NT2/D1 (cell line): ENCODE measurements at regions not wholly inside any gene's neighbourhood (a gene's known extent, or its start where the extent isn't known, plus 50 kb on each side); places are given as distances from the start of the nearest gene placed in this dataset.

Experiments
- SUZ12 ChIP-seq: IDR thresholded peaks from 2 replicates; pipeline ENCODE4 v1.6.1; 2011; ENCODE audit not compliant: insufficient read length, insufficient read depth; ENCODE audit errors: extremely low read depth
- YY1 ChIP-seq: IDR thresholded peaks from 2 replicates; pipeline ENCODE4 v1.6.1; 2011; ENCODE audit not compliant: insufficient read length, insufficient read depth
- ZNF274 ChIP-seq: IDR thresholded peaks from 2 replicates; pipeline ENCODE4 v1.6.1; 2011; ENCODE audit warnings: mild to moderate bottlenecking, low read depth, low read length

- TF ChIP-seq YY1 (no peak), ZNF274 (no peak), SUZ12 (no peak)
These were observed 428.4 kb upstream of the MDFIC2 start for GRCh38 chr3:70740872-70741271.
